Eye (tissue), 1 donor: ENCODE measurements at regions not wholly inside any gene's neighbourhood (a gene's known extent, or its start where the extent isn't known, plus 50 kb on each side); places are given as distances from the start of the nearest gene placed in this dataset.
A peak's percentile ranks its signal among the peaks of the same experiment; 100 is the strongest.

Experiments
- DNase-seq: peaks from one replicate; pipeline ENCODE4 v3.0.0-alpha.2; 2015

DNA sequence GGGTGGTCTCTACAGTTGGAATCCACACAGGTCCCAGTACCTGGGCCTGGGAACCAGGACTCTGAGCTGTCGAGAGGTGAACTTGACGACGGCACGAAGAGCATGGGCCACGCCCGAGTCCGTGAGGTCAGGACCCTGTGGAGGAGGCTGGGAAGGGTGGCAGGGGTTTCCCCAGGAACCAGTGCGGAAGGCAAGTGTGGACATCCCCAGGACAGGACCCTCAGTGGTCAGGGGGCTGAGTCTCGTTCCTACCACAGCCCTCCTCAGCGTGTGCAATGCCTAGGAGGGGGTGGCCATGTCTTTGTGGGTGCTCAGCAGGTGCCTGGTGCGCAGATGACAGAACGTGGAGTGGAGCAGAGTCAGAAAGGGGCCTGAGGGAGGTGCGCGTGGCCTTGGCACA lies 335.6 kb upstream of the SALL3 start:
- DNase-seq, result no peak

DNA sequence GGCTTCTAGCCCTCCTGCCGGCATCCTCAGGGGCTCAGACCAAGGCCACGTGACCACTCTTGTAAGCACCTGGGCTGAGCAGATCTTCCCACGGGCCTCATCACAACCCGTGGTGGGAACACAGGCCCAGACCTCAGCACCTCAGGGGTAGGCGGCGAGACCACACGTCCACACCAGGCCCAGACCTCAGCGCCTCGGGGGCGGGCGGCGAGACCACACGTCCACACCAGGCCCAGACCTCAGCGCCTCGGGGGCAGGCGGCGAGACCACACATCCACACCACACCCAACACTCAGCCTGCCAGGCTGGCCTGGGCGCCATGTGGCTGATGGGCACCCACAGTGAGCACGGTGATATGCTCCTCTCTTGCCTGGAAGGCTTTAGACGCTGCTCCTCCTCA lies 334.4 kb upstream of the SALL3 start:
- no peak for DNase-seq

DNA sequence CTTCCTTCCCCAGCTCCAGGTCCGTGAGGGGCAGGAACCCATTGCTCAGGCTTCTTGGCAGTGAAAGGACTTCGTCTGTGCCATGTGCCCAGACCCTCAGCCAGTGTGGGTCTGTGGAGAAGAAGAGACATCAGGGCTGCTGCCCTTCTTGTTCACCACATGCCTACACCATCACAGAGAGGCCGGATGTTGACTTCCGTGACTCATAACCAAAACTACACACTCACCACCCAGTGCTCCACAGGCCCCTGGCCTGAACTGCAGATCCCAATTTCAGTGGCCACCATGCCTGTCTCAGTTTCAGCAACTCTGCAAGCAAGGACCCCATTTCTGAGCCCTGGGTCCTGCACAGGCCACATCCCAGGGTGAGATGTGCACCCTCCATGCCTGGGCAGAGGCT lies 332.6 kb upstream of the SALL3 start:
- no peak for DNase-seq

DNA sequence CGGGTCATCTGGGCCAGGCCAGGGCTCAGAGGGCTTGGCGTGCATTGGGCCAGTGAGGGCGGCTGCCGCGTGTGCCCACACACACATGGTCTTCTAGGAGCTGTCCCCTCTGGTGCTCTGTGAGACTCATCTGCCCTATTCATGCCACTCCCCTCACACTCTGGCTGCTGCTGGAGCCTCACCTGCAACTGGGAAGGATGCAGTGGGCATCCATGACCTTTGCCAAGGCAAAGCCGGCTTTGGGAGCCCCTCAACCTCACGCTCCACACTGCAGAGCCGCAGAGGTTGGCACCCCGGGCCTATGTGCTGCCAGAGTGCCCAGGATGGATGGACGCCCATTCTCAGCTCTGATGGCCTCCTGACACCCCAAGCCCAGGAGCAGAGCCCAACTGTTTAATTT lies 330.2 kb upstream of the SALL3 start:
- no peak for DNase-seq

DNA sequence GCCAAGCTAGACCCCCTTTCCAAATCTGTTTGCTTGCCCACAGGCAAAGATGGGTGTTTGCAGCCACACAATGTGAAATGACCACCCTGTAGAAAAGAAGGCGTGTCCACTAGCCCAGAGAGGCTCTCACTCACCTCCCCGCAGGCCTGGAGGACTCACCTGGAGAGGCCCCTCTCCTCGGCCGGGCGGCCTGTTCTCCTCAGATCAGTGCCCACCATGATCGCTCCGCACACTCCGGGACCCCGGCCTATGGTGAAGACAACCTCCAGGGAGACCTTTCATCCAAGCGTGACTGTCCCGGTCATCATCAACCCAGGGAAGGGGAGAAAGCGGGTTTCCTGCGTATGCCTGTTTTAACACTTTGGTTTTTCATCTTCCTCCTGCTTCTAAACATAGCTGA lies 328.7 kb upstream of the SALL3 start:
- no peak for DNase-seq

DNA sequence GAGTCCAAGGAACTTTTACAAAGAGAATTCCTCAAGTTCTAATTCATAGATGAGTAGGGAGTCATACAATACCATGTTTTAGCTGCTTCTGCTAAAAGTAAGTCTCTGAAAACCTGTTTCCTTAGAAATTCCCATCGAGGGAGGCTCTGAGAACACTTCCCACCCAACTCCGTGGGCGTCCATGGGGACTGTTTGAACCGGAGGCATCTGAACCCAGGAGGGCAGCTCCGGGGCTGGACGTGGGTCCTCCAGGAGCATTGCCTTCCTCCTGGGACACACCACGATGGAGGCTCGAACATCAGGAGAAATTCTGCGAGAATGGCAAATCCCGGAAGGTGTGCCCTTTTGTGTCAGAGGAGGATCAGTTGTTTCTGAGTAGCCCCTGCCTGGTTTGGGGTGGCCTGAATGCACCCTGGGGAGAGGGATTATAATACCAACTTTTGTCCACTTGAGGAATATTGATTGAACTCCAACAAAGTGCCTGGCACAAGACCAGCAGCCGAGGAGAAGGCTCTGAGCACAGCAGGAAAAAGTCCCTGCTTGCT lies 327.5 kb upstream of the SALL3 start:
- DNase-seq, result no peak

DNA sequence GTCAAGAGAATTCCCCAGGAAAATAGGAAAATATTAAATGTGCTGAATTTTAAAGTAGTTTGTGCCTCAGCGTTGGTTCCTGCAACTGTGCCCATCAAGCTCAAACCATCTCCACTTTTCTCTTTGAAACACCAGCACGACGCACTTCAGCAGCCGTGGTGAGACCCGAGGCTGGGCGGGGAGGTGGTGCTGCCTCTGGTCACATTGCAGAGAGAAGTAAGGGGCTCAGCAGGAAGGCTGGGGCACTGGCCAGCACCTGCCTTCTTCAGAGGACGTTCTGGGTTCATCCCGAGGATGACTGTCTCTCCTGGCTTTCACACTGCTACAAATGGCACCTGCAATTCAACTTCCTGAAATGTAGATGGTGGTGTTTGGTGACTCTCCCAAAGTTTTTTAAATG lies 323.7 kb upstream of the SALL3 start:
- no peak for DNase-seq

DNA sequence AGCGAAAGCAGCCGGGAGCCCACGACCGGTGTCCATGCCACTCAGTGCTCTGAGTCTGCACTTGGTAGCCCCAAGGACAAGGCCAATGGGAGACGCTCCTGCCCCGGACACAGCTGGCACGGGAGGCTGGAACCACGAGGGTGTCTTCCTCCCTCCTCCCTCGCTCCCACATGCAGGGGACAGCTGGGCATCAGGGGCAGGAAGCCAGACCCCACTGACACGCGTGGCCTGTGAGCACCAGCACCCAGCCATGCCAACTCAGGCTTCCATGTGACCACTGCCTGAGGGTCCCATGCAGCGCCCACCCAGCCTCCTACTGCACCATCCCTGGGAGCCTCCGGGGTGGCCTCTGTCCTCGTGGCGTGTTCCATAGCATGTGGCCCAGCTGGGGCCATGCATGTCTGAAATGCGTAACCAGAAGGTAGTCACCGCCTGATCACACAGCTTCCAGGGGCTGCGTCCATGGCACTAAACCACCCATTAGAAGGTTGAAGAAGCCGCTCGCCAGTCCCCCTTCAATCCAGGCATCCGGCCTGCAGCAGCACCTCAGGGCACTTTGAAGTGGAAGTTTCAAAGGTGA lies 323.2 kb upstream of the SALL3 start:
- DNase-seq, result no peak

DNA sequence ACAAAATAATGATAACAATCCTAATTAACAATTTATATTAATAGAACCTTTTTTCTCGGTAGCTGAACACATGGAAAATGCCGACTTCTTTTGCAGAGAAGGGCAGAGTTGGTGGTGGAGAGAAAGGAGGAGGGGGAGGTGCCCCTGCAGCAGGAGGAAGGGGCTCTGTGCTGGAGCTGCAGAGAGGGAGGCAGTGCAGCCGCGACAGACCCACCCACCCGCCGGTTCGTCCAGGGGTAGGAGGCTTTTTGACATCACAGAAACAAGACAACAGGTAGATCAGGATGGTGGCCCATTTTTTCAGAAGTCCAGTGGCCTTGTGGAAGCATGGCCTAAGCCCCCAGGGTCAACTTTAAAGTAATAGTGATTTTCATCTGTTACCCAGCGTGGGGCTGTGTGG lies 321.1 kb upstream of the SALL3 start:
- DNase-seq, result no peak

DNA sequence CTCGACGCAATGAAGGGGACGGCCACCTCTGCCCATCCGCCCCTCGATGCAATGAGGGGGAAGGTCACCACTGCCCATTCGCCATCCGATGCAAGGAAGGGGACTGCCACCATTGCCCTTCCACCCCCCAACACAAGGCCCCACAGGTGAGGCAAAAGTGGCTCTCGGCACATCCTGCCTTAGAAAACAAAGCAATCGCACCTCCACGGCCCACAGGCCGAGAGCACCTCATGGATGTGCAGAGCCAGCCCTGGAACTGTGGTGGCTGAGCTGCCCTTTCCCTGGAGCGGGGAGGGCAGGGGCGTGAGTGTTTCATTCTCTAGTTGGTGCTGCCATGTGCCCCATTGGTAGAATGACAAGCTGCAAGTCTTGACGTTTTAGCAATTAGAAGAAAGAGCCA lies 320.6 kb upstream of the SALL3 start:
- no peak for DNase-seq

DNA sequence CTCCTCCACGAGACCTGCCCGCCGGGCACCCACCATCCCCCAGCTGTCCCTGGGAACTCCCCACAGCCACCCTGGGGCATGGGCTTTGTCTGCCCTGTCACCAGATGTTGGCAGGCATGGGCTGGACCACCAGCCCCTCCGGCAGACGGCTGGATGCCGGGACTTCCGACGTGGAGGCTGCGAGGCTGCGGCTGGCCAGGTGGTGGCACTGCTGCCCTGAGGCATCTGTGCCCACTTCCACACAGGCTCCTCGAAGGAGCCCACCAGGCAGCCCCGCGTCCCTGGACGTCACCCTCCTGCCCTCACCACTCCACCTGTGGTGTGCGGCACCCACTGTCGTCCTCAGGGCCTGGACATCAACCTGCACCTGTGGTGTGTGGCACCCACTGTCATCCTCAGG lies 319.9 kb upstream of the SALL3 start:
- DNase-seq, result peak; percentile 54

DNA sequence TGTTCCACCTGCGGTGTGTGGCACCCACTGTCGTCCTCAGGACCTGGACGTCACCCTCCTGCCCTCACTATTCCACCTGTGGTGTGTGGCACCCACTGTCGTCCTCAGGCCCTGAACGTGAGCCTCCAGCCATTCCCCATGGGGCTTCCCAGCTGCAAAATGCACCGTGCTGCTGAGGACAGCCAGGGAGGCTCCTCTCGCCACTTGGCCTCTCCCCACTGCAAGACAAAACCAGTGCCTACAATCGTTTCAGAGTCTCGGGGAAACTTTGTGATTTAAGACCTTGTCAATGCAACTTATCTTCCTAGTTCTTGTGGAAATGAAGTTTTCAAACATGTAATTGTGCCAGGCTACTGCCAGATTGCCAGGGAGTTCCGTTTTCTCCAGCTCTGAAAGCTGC lies 319.3 kb upstream of the SALL3 start:
- no peak for DNase-seq

DNA sequence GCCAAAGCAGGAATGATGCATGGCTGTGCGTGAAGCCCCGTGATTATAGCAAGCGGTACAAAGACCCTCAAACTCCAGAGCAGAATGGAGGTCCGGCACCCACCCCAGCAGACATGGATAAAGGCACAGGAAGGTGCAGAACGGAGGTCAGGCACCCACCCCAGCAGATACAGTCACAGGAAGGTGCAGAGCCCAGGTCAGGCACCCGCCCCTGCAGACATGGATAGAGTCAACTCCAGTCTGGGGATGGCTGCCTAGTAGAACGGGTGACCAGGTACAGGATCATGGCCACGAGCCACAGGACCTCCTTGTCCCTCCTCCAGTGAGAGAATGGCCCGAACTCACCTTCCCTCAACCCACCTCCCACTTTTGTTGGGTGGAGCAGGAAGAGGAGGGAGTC lies 318.3 kb upstream of the SALL3 start:
- no peak for DNase-seq

DNA sequence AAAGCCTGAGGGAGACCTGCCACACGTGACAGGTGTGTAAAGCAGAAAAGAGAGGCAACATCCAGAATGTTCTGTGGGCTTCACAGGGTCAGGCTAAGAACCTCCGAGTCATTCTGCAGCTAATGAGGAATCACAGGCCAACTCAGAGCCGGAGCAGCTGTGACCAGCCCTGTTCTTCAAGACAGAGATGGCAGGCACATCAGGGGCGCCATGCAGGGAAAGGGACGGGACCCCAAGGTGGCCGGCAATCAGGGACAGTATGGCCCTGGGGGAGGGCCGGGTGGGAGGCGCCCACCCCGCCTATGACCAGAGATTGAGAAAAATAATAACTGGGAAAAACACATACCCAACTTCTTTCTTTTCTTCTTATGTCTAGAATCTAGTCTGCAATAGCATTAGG lies 316.7 kb upstream of the SALL3 start:
- no peak for DNase-seq

DNA sequence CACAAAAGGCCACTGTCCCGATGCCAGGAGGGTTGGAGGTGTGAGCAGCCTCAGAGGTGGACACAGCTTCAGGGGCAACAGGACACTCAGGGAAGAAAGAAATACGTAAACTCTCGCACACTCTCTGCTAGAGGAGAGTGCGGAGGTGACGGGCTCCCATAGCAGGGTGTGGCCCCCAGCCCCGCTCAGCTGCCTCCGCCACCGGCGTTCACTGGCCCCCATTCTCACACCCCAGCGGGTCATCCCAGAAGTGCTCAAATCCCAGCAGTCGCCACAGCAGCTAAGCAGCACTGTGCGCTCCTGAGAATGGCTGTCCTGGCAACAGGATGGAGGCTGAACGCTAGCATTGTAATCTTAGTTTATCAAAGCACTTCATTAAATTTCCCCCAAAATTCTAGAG lies 315.6 kb upstream of the SALL3 start:
- DNase-seq, result no peak

DNA sequence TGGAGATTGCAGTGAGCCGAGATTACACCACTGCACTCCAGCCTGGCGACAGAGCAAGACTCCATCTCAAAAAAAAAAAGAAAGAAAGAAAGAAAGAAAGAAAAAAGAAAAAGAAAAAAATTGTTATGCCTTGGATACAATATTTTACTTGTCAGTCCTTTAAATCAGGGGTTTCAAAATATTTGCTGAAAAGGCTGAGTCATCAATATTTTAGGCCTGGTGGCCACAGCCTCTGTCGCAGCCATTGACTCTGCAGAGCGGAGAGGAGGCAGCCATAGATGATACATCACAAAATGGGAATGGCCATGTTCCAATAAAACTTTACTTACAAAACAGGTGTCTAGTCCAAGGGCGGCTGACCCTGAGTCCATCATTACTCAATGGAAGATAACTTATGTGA lies 314.8 kb upstream of the SALL3 start:
- DNase-seq, result no peak

DNA sequence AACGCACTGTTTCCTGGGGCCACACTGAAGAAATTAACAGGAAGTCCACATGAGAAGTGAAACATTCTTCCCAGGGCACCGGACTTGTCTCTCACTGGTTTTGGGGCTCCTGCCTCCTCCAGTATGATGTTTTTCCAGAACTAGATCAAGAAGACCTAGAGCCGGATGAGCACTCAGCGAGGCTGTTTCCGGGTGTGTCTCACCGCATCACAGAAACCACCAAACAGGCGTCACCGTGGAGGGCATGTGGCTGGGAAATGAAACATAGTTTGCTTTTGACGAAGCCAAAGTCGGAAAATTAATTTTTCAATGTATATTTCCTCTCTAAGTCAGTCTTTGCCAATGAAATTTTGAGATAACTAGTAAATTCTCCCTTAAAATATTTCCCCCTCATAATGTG lies 314.0 kb upstream of the SALL3 start:
- DNase-seq, result no peak

DNA sequence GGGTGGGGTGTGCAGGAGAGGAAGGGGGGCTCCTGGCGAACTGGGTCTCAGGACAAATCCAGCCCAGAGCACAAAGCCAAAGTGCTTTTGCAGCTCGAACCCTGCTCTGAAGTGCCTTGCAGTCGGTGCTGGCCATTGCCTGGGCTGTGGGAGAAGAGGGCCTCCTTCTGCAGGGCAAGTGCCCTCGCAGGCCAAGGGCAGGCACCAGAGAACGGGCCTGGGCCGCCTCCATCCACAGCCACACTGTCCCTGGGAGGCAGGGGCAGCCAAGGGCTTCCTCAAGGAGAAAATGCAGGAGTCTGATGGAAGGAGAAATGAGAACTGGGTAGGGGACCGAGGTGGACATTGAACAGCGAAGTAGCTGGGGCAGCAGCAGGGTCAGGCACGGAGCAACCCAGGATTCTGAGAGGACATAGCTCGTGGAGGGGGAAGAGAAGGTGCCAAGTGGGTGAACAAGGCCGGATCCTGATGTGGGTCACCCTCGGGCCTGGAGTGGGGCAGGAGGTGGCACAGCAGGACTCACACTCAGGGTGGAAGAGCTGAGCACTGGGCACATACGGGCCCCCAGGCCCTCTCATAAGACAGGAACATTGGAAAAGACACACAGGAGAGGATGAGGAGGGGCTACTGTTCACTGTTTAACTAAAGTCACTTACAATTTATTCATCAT lies 312.8 kb upstream of the SALL3 start:
- DNase-seq, result no peak

DNA sequence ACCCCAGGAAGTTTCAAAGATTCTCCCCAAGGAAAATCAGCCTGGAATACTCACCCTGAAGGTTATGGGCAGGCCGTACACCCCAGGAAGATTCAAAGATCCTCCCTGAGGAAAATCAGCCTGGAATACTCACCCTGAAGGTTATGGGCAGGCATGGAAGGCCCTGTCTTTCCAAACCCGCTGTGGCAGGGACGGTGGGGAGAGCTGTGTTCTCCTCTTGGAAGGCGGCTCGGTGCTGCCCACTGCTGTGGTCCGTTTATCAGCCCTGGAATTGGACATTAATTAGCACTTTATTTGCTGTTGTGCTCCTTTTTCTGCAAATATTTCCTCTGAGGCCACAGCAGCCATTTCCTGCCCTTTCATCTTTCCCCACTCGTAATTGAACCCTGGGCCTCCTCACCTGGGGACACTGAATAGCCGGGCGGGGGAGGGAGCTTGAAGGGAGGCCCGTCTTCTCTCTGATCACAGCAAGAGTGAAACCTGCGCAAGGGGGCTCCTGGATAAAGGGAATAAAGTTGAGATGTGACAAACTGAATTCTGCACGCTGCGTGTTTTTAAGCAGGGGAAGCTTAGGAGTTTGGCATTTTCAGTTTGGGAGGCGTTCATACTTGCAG lies 308.7 kb upstream of the SALL3 start:
- no peak for DNase-seq

DNA sequence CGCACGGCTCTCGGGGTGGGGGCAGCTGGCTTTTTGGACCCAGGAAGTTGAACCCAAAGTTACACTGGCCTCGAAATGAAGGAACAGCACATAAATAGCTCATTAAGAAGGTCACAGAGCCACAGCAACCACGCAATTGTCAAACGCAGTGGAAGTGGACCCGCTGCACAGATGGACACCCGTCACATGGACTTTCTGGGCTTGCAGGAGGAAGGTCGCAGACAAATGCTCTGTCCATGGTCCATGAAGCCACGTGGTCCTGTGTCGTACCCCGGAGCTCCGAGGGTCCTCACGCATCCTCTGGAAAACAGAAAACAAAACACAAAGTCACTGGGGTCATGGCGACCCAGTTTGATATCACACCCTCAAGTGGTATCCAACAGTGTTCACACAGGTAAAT lies 308.1 kb upstream of the SALL3 start:
- DNase-seq, result no peak

DNA sequence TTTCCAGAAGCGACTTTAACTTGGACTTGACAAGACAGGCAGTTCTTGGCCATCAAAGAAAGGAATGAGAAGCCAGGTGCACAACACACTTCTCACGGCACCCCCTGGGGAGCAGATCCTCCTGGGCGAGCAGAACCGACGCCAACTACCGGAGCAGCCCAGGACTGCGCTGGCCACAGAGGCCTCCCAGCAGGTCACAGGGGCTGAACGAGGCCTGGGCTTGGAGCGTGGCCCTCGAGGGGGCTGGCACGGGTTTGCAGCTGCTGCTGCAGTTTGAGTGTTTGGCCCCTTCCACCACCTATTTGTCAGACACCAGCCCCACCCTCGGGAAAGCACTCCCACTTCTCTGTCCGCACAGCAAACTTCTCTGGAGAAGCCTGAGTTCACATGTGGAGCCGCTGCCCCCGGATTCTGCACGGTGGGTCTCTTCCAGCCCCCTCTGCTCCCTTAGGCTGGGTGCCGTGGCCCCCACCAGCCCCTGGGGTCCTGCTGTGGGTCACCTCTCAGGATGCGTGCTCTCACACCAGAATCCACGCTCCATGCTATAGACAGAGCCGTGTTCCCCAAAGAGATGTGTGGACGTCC lies 306.7 kb upstream of the SALL3 start:
- no peak for DNase-seq

DNA sequence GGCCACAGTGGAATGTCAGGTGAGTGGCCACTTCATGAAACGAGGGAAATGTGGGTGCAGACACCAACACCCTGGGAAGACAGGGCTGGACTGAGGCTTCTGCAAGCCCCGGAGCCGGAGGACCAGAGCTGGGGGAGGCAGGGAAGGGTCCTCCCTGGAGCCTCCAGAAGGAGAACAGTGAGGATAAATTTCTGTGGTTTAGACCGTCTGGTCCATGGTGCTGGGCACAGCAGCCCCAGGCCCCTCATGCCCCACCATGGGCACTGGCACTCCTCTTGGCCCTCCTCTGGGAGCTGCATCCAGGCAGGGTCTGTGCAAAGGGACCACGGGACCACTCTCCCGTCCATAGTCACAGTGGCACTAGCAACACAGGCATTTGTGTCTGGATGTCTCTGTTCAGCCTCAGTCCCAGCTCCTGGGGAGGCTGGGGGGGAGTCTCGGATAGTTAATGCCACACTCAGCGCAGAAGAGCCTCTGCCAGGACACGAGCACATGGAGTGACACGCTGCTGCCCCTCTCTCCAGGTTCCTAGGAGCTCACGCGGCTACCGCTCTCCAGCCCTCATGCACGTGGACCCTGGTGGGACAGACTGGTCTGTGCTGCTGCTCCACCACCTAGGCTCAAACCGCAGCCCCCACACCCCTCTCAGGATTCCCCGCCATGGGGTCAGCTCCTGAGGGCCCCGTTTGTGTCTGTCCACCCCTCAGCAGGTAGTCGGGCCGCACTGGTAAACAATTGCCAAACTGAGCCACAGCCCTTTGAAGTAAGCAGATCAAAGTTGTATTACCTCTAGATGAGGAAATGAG lies 305.9 kb upstream of the SALL3 start:
- DNase-seq, result no peak

DNA sequence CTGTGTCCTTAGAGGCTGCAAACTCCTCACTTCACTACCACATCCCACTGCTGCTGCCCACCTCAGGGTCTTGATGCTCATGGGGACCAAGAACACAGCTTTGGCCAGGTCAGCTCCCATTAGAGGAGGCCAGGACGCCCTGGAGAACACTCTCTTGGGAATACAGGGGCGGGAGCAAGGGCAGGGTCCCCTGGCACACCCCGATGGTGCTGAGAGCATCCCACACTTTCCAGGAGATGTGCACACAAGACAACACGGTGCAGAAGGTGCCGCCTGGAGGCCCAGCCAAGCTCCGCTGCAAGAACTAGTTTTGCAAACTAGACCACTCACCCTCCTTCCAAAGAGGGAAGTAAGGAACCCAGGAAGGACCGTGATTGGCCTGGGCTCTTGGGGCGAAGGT lies 304.4 kb upstream of the SALL3 start:
- DNase-seq, result no peak
